SK-N-SH (cell line): ENCODE measurements at regions not wholly inside any gene's neighbourhood (a gene's known extent, or its start where the extent isn't known, plus 50 kb on each side); places are given as distances from the start of the nearest gene placed in this dataset.

Experiments used
- CTCF ChIA-PET: fragments of 300-600, 350-600 bp; formaldehyde crosslinking; extraction: SDS; loops from one replicate; lab custom pipeline; 2021; lab: Yijun Ruan, JAX
- POLR2A ChIA-PET: fragments of 350-600 bp; sonication (Branson Sonifier 250); formaldehyde crosslinking; extraction: SDS; loops from one replicate; lab custom pipeline; 2020; ENCODE audit warnings: antibody characterized with exemption, inconsistent platforms; lab: Yijun Ruan, JAX
- DNase-seq: peaks from one replicate; pipeline ENCODE4 v3.0.0; 2012
- H2AFZ ChIP-seq: fragments of 200-600 bp; sonication (generic); 2 replicates; pipeline ENCODE4 v1.8.1; 2016; ENCODE audit warnings: antibody characterized with exemption, mild to moderate bottlenecking, low read depth
- H3F3A ChIP-seq: fragments of 200-600 bp; sonication (generic); replicated peaks from 2 replicates; pipeline ENCODE3; 2016; ENCODE audit warnings: antibody characterized with exemption, mild to moderate bottlenecking; ENCODE audit not compliant: insufficient read depth
- H3K27ac ChIP-seq, 2 experiments: fragments of 200-500 bp in 1 of 2; fragments of 200-600 bp in 1 of 2; sonication (Bioruptor generic) in 1 of 2; sonication (generic), shearing (Covaris generic) in 1 of 2; 2 replicates each; pipeline versions ENCODE4 v1.5.1 to v1.6.1; 2014 to 2016; ENCODE audit warnings: low read depth in 2 of 2, inconsistent platforms in 1 of 2, low read length in 1 of 2, mild to moderate bottlenecking in 1 of 2, mixed read lengths in 1 of 2
- H3K27me3 ChIP-seq: fragments of 200-600 bp; sonication (generic), shearing (Covaris generic); 2 replicates; pipeline ENCODE4 v1.6.1; 2016; ENCODE audit warnings: mixed run types; ENCODE audit not compliant: insufficient read depth
- H3K36me3 ChIP-seq, 2 experiments: fragments of 200-500 bp in 1 of 2; fragments of 200-600 bp in 1 of 2; sonication (Bioruptor generic) in 1 of 2; sonication (generic) in 1 of 2; replicated peaks in 1 of 2; 2 replicates each; pipeline versions ENCODE3 to v1.5.1; 2014 to 2016; ENCODE audit warnings: low read length in 1 of 2, mild to moderate bottlenecking in 1 of 2; ENCODE audit not compliant: insufficient read depth in 2 of 2, control insufficient read depth in 1 of 2
- H3K4me1 ChIP-seq, 2 experiments: fragments of 200-500 bp in 1 of 2; fragments of 200-600 bp in 1 of 2; sonication (Bioruptor generic) in 1 of 2; sonication (generic), shearing (Covaris generic) in 1 of 2; 2 replicates each; pipeline versions ENCODE4 v1.5.1 to v1.6.1; 2014 to 2016; ENCODE audit warnings: low read depth in 1 of 2, low read length in 1 of 2, mixed run types in 1 of 2; ENCODE audit not compliant: insufficient read depth in 2 of 2, control insufficient read depth in 1 of 2
- H3K4me2 ChIP-seq: fragments of 200-600 bp; sonication (generic), shearing (Covaris generic); 2 replicates; pipeline ENCODE4 v1.6.1; 2017; ENCODE audit warnings: mixed run types
- H3K4me3 ChIP-seq, 2 experiments: fragments of 200-500 bp in 1 of 2; fragments of 200-600 bp in 1 of 2; sonication (Bioruptor generic) in 1 of 2; sonication (generic), shearing (Covaris generic) in 1 of 2; 2 replicates each; pipeline versions ENCODE4 v1.5.1 to v1.8.1; 2014 to 2016; ENCODE audit warnings: low read depth in 2 of 2, inconsistent platforms in 1 of 2, low read length in 1 of 2, mild to moderate bottlenecking in 1 of 2, mixed read lengths in 1 of 2, moderate library complexity in 1 of 2
- H3K79me2 ChIP-seq: fragments of 200-600 bp; sonication (generic); 2 replicates; pipeline ENCODE4 v1.8.1; 2017; ENCODE audit warnings: mild to moderate bottlenecking; ENCODE audit not compliant: insufficient read depth
- H3K9ac ChIP-seq: fragments of 200-600 bp; sonication (generic); 2 replicates; pipeline ENCODE4 v1.6.1; 2017; ENCODE audit warnings: mixed run types
- H3K9me2 ChIP-seq: fragments of 200-600 bp; sonication (generic); 2 replicates; pipeline ENCODE4 v1.6.1; 2017; ENCODE audit warnings: mixed run types
- H3K9me3 ChIP-seq: fragments of 200-600 bp; sonication (generic); 2 replicates; pipeline ENCODE4 v1.6.1; 2017; ENCODE audit warnings: mixed run types, mild to moderate bottlenecking, moderate library complexity
- H4K20me1 ChIP-seq: fragments of 200-600 bp; sonication (generic); 2 replicates; pipeline ENCODE4 v1.6.1; 2017; ENCODE audit warnings: mild to moderate bottlenecking, mixed run types; ENCODE audit not compliant: insufficient read depth
- CHD2 ChIP-seq: fragments of 150-350 bp; IDR thresholded peaks from 2 replicates; pipeline ENCODE4 v1.6.1; 2018; ENCODE audit warnings: low read length; ENCODE audit not compliant: partially characterized antibody
- ELF1 ChIP-seq: IDR thresholded peaks from 2 replicates; pipeline ENCODE4 v1.4.0; 2012
- EP300 ChIP-seq, 2 experiments: IDR thresholded peaks; 2 replicates each; pipeline versions ENCODE4 v1.4.0 to v1.6.1; 2012; ENCODE audit warnings: borderline replicate concordance in 1 of 2, low read depth in 1 of 2, low read length in 1 of 2
- FOXJ3 ChIP-seq: sonication (generic); formaldehyde crosslinking; IDR thresholded peaks from 2 replicates; pipeline ENCODE4 v1.5.1; 2020; ENCODE audit warnings: mild to moderate bottlenecking, missing genetic modification reagents
- GABPA ChIP-seq: IDR thresholded peaks from 2 replicates; pipeline ENCODE4 v1.4.0; 2012; ENCODE audit warnings: low read depth, mild to moderate bottlenecking
- IRF3 ChIP-seq: fragments of 150-350 bp; IDR thresholded peaks from 2 replicates; pipeline ENCODE4 v1.6.1; 2016; ENCODE audit warnings: mild to moderate bottlenecking, low read depth, low read length
- MAX ChIP-seq: IDR thresholded peaks from 2 replicates; pipeline ENCODE4 v1.4.0; 2012; ENCODE audit warnings: low read depth
- MXI1 ChIP-seq: IDR thresholded peaks from 2 replicates; pipeline ENCODE4 v1.6.1; 2012; ENCODE audit warnings: mild to moderate bottlenecking, low read depth, low read length, improper control_type of control experiment
- NFIC ChIP-seq: IDR thresholded peaks from 2 replicates; pipeline ENCODE4 v1.4.0; 2012; ENCODE audit warnings: borderline replicate concordance
- RAD21 ChIP-seq: IDR thresholded peaks from 2 replicates; pipeline ENCODE4 v1.6.1; 2012; ENCODE audit warnings: mild to moderate bottlenecking, low read length
- REST ChIP-seq: IDR thresholded peaks from 2 replicates; pipeline ENCODE4 v1.6.1; 2012; ENCODE audit warnings: mild to moderate bottlenecking, low read depth, low read length, moderate library complexity
- RFX5 ChIP-seq: IDR thresholded peaks from 2 replicates; pipeline ENCODE4 v1.6.1; 2012; ENCODE audit warnings: mild to moderate bottlenecking, improper control_type of control experiment, low read length
- RXRA ChIP-seq: IDR thresholded peaks from 2 replicates; pipeline ENCODE4 v1.4.0; 2012; ENCODE audit warnings: low read depth, mild to moderate bottlenecking, borderline replicate concordance
- SIN3A ChIP-seq: IDR thresholded peaks from 2 replicates; pipeline ENCODE4 v1.6.1; 2012; ENCODE audit warnings: low read depth, mild to moderate bottlenecking, low read length, moderate library complexity, borderline replicate concordance
- TCF12 ChIP-seq: IDR thresholded peaks from 2 replicates; pipeline ENCODE4 v1.4.0; 2012
- TEAD4 ChIP-seq: IDR thresholded peaks from 2 replicates; pipeline ENCODE4 v1.4.0; 2012; ENCODE audit warnings: mild to moderate bottlenecking, borderline replicate concordance; ENCODE audit not compliant: insufficient read depth
- YY1 ChIP-seq: IDR thresholded peaks from 2 replicates; pipeline ENCODE4 v1.4.0; 2012; ENCODE audit warnings: low read depth, mild to moderate bottlenecking
- WGBS: methylation state at CpG from one replicate; pipeline ENCODE4 v1.1.6; 2017; ENCODE audit warnings: low lambda C conversion rate; 5-methylcytosine and 5-hydroxymethylcytosine counted together

- H3K4me2 ChIP-seq: peak overlapping the region; percentile 44; the same call in 1 of the 2 replicates
- H2AFZ ChIP-seq: peak overlapping the region; percentile 61; the same call in 1 of the 2 replicates
- H4K20me1 ChIP-seq: no peaks in the 10 kb centered on the region
- no peaks in the 10 kb centered on the region for H3K9me3 ChIP-seq
- WGBS: 0% methylated on average over 1 of the region's 1 CpG
- no peak for DNase-seq
- H3K4me3 ChIP-seq: no peak overlapping the region
- peak overlapping the region; percentile 71 to 85; a peak in 3 of 4 replicates for H3K27ac ChIP-seq
- TF ChIP-seq TEAD4 (no peak), TCF12 (no peak), GABPA (no peak), EP300 (IDR thresholded peaks at IDR 0.05; ENCODE audit: borderline replicate concordance in 1 of 2, low read depth in 1 of 2, low read length in 1 of 2) (no peak), MXI1 (no peak), YY1 (no peak), REST (no peak), SIN3A (no peak), ELF1 (peak; percentile 1; the same call in 1 of the 2 replicates), FOXJ3 (CRISPR knock-in tag) (no peak), RXRA (no peak), RFX5 (no peak), IRF3 (no peak), NFIC (0 out of 2 replicates have a peak, but pooled peaks have one; percentile 3), CHD2 (no peak), MAX (no peak), RAD21 (no peak)
- no peaks in the 10 kb centered on the region for H3K79me2 ChIP-seq
- CTCF ChIA-PET: no interaction called here
- peaks cover 15 to 31% of the 10 kb centered on the region in 2 experiments for H3K4me1 ChIP-seq
- no peaks in the 10 kb centered on the region for H3K36me3 ChIP-seq
- H3K9me2 ChIP-seq: no peaks in the 10 kb centered on the region
- peaks cover 28% of the 10 kb centered on the region for H3F3A ChIP-seq
- no peaks in the 10 kb centered on the region for H3K27me3 ChIP-seq
- POLR2A ChIA-PET: interaction anchor here (1.0 kb wide), 1 partner anchor 9 kb away, joined by 3 read pairs; no protein-coding TSS in a partner anchor
- peak overlapping the region; percentile 31; the same call in 1 of the 2 replicates for H3K9ac ChIP-seq
Observed at GRCh38 chr6:139982195-139982594, 607.7 kb upstream of the CITED2 start.
